Esophagus squamous epithelium (tissue), 5 donors: ENCODE measurements at regions not wholly inside any gene's neighbourhood (a gene's known extent, or its start where the extent isn't known, plus 50 kb on each side); places are given as distances from the start of the nearest gene placed in this dataset.
"Not testable (repeated sequence)": the region's sequence is repeated elsewhere in the genome, so short reads cannot be mapped to it uniquely, and the experiment has no call there.

Experiments
- DNase-seq: peaks from one replicate; lab custom pipeline; 2025; lab: John Stamatoyannopoulos, UW
- H3K27ac ChIP-seq, 4 donors: fragments of 200-600 bp; sonication (generic); one replicate each; pipeline ENCODE4 v1.5.1; 2016 to 2019; ENCODE audit warnings: mild to moderate bottlenecking in 1 of 4
- H3K27me3 ChIP-seq, 4 donors: fragments of 200-600 bp; sonication (generic); 1 replicate in 3 of 4; 2 replicates in 1 of 4; pipeline versions ENCODE4 v1.5.1 to v1.6.0; 2017 to 2021; ENCODE audit warnings: antibody characterized with exemption in 1 of 4
- H3K36me3 ChIP-seq, 3 donors: fragments of 200-600 bp; sonication (generic); one replicate each; pipeline ENCODE4 v1.5.1; 2016 to 2019
- H3K4me1 ChIP-seq, 3 donors: fragments of 200-600 bp; sonication (generic); one replicate each; pipeline ENCODE4 v1.5.1; 2017 to 2019
- H3K4me3 ChIP-seq, 4 donors: fragments of 200-600 bp; sonication (generic); 1 replicate in 3 of 4; 2 replicates in 1 of 4; pipeline ENCODE4 v1.5.1; 2016 to 2019; ENCODE audit warnings: mild to moderate bottlenecking in 2 of 4, moderate library complexity in 1 of 4
- H3K9me3 ChIP-seq, 3 donors: fragments of 200-600 bp; sonication (generic); one replicate each; pipeline ENCODE4 v1.5.1; 2016 to 2019
- CTCF ChIP-seq, 6 experiments: fragments of 450-650 bp in 4 of 6; fragments of 200-600 bp in 2 of 6; sonication (generic) in 2 of 6; IDR thresholded peaks; one replicate each; pipeline ENCODE4 v1.5.1; 2016 to 2019; ENCODE audit warnings: antibody characterized with exemption in 6 of 6, mild to moderate bottlenecking in 4 of 6, moderate library complexity in 4 of 6
- POLR2A ChIP-seq, 4 donors: fragments of 450-650 bp; IDR thresholded peaks; one replicate each; pipeline ENCODE4 v1.6.1; 2017; ENCODE audit warnings: antibody characterized with exemption in 4 of 4, mild to moderate bottlenecking in 4 of 4, moderate library complexity in 3 of 4
- WGBS, 2 donors: methylation state at CpG; one replicate each; pipeline ENCODE4 v1.1.5; 2018; 5-methylcytosine and 5-hydroxymethylcytosine counted together
- intact Hi-C: fragments of 100-400 bp; cut with DNase I; formaldehyde crosslinking; loops from one replicate; pipeline ENCODE4 v1.15.0; 2022
- donor health status: DM: yes; HTN: yes; CAD: no.

- Histone ChIP-seq H3K4me1 (no peaks in the 10 kb centered on the region), H3K4me3 (no peak overlapping the region), H3K27me3 (no peaks in the 10 kb centered on the region), H3K27ac (no peak overlapping the region), H3K36me3 (no peaks in the 10 kb centered on the region), H3K9me3 (no peaks in the 10 kb centered on the region)
- TF ChIP-seq POLR2A (IDR thresholded peaks at IDR 0.05) (no peak), CTCF (IDR thresholded peaks at IDR 0.05) (no peak)
- DNase-seq = no peak
- WGBS, 2 donors = 80 to 87% methylated on average over 2 of the region's 2 CpGs
- intact Hi-C loops = no loop called here
Measured at GRCh38 chr3:21195203-21195602, 555.8 kb downstream of the ZNF385D start.

GRCh38 chr3:21194036-21194435 lies 557.0 kb downstream of the ZNF385D start:
- WGBS, 2 donors = 67 to 80% methylated on average over 2 of the region's 2 CpGs
- H3K4me1 ChIP-seq, H3K36me3 ChIP-seq, DNase-seq, H3K4me3 ChIP-seq, intact Hi-C loops, H3K9me3 ChIP-seq, H3K27me3 ChIP-seq, H3K27ac ChIP-seq: not testable (repeated sequence)

- no peak overlapping the region for H3K4me3 ChIP-seq
- H3K36me3 ChIP-seq = no peaks in the 10 kb centered on the region
- H3K27ac ChIP-seq = no peak overlapping the region
- TF ChIP-seq POLR2A (IDR thresholded peaks at IDR 0.05) (no peak), CTCF (IDR thresholded peaks at IDR 0.05) (no peak)
- H3K9me3 ChIP-seq = no peaks in the 10 kb centered on the region
- no peaks in the 10 kb centered on the region for H3K4me1 ChIP-seq
- DNase-seq = no peak
- no peaks in the 10 kb centered on the region for H3K27me3 ChIP-seq
- intact Hi-C loops = no loop called here
Measured at GRCh38 chr3:21188459-21188858, 562.6 kb downstream of the ZNF385D start.

- no peak overlapping the region for H3K4me3 ChIP-seq
- H3K27me3 ChIP-seq = no peaks in the 10 kb centered on the region
- no peaks in the 10 kb centered on the region for H3K36me3 ChIP-seq
- no peak for TF ChIP-seq CTCF (IDR thresholded peaks at IDR 0.05)
- no peak for TF ChIP-seq POLR2A (IDR thresholded peaks at IDR 0.05)
- no peaks in the 10 kb centered on the region for H3K9me3 ChIP-seq
- H3K4me1 ChIP-seq = no peaks in the 10 kb centered on the region
- no peak overlapping the region for H3K27ac ChIP-seq
- intact Hi-C loops = no loop called here
- 60 to 65% methylated on average over 6 of the region's 6 CpGs for whole genome bisulfite sequencing, 2 donors
- no peak for DNase-seq
Measured at GRCh38 chr3:21185816-21186314, 565.1 kb downstream of the ZNF385D start.

GRCh38 chr3:21174461-21174860 lies 576.5 kb downstream of the ZNF385D start:
- no peaks in the 10 kb centered on the region for H3K27me3 ChIP-seq
- DNase-seq = no peak
- no peak overlapping the region for H3K27ac ChIP-seq
- no peak for TF ChIP-seq CTCF (IDR thresholded peaks at IDR 0.05)
- no peak for TF ChIP-seq POLR2A (IDR thresholded peaks at IDR 0.05)
- H3K9me3 ChIP-seq = peaks cover 0 to 21% (median 6%) of the 10 kb centered on the region in 3 donors
- 33 to 38% methylated on average over 3 of the region's 3 CpGs for WGBS, 2 donors
- intact Hi-C loops = no loop called here
- no peak overlapping the region for H3K4me3 ChIP-seq
- no peaks in the 10 kb centered on the region for H3K4me1 ChIP-seq
- no peaks in the 10 kb centered on the region for H3K36me3 ChIP-seq

GRCh38 chr3:21170964-21171363 lies 580.0 kb downstream of the ZNF385D start:
- H3K9me3 ChIP-seq = no peaks in the 10 kb centered on the region

More at GRCh38 chr3:21170964-21171363, 580.0 kb downstream of the ZNF385D start:
- H3K4me1 ChIP-seq = no peaks in the 10 kb centered on the region
- no peaks in the 10 kb centered on the region for H3K27me3 ChIP-seq
- no peaks in the 10 kb centered on the region for H3K36me3 ChIP-seq
- no peak for DNase-seq
- no peak for TF ChIP-seq POLR2A (IDR thresholded peaks at IDR 0.05)
- peak in 1 of 6 experiments; percentile 10 for TF ChIP-seq CTCF (IDR thresholded peaks at IDR 0.05)
- no peak overlapping the region for H3K27ac ChIP-seq
- WGBS, 2 donors = 58 to 70% methylated on average over 1 of the region's 1 CpG
- intact Hi-C loops = no loop called here
- H3K4me3 ChIP-seq = no peak overlapping the region
